GM23338 (cell line): ENCODE measurements at regions not wholly inside any gene's neighbourhood (a gene's known extent, or its start where the extent isn't known, plus 50 kb on each side); places are given as distances from the start of the nearest gene placed in this dataset.

Experiments used
- ATAC-seq: fragments of 200-7000 bp; cut with Tn5 transposase; 3 replicates; pipeline ENCODE4 v1.9.1; 2020
- DNase-seq: peaks from one replicate; pipeline ENCODE4 v3.0.0-alpha.2; 2015; ENCODE audit warnings: low spot score
- H2AFZ ChIP-seq: fragments of 200-600 bp; sonication (generic); 2 replicates; pipeline ENCODE4 v1.8.0; 2016; ENCODE audit warnings: antibody characterized with exemption, mild to moderate bottlenecking, moderate library complexity
- H3F3A ChIP-seq: fragments of 200-600 bp; sonication (generic); replicated peaks from 2 replicates; pipeline ENCODE4 v1.8.0; 2017; ENCODE audit warnings: antibody characterized with exemption, mixed run types, low read depth
- H3K27ac ChIP-seq: fragments of 200-600 bp; sonication (generic); 2 replicates; pipeline ENCODE4 v1.6.1; 2016; ENCODE audit warnings: low read depth
- H3K27me3 ChIP-seq: fragments of 200-600 bp; sonication (generic); 2 replicates; pipeline ENCODE4 v1.8.0; 2016; ENCODE audit warnings: mild to moderate bottlenecking, mixed run types, moderate library complexity; ENCODE audit not compliant: insufficient read depth
- H3K36me3 ChIP-seq: fragments of 200-600 bp; sonication (generic); 2 replicates; pipeline ENCODE4 v1.8.0; 2016; ENCODE audit warnings: mild to moderate bottlenecking; ENCODE audit not compliant: insufficient read depth
- H3K4me1 ChIP-seq: fragments of 200-600 bp; sonication (generic); 2 replicates; pipeline ENCODE4 v1.8.0; 2016; ENCODE audit warnings: mild to moderate bottlenecking, moderate library complexity; ENCODE audit not compliant: insufficient read depth
- H3K4me2 ChIP-seq: fragments of 200-600 bp; sonication (generic); 2 replicates; pipeline ENCODE4 v1.7.1; 2017; ENCODE audit warnings: mixed run types
- H3K4me3 ChIP-seq: fragments of 200-600 bp; sonication (generic); 2 replicates; pipeline ENCODE4 v1.6.1; 2016; ENCODE audit warnings: mixed run types
- H3K79me2 ChIP-seq: fragments of 200-600 bp; sonication (generic); replicated peaks from 2 replicates; pipeline ENCODE4 v1.8.0; 2017; ENCODE audit warnings: mild to moderate bottlenecking; ENCODE audit not compliant: insufficient read depth
- H3K9me2 ChIP-seq: fragments of 200-600 bp; sonication (generic); 2 replicates; pipeline ENCODE4 v1.8.0; 2017; ENCODE audit not compliant: insufficient read depth
- H4K20me1 ChIP-seq: fragments of 200-600 bp; sonication (generic); replicated peaks from 2 replicates; pipeline ENCODE4 v1.8.0; 2017; ENCODE audit warnings: mild to moderate bottlenecking; ENCODE audit not compliant: insufficient read depth
- H3K27ac Mint-ChIP-seq: 2 replicates; pipeline ENCODE4 v1.8.0; 2020; ENCODE audit warnings: inconsistent platforms, mild to moderate bottlenecking, moderate library complexity, mixed read lengths
- H3K27me3 Mint-ChIP-seq: 3 replicates; pipeline ENCODE4 v1.8.0; 2022; ENCODE audit warnings: low read depth, mild to moderate bottlenecking, moderate library complexity, mixed read lengths, inconsistent platforms; ENCODE audit not compliant: insufficient read depth, poor library complexity
- H3K36me3 Mint-ChIP-seq: 3 replicates; pipeline ENCODE4 v1.8.0; 2021; ENCODE audit warnings: low read depth, mild to moderate bottlenecking, inconsistent platforms, moderate library complexity, mixed read lengths
- H3K4me1 Mint-ChIP-seq: 3 replicates; pipeline ENCODE4 v1.8.0; 2020; ENCODE audit warnings: mild to moderate bottlenecking, inconsistent platforms, mixed read lengths
- H3K4me3 Mint-ChIP-seq: 3 replicates; pipeline ENCODE4 v1.8.0; 2021; ENCODE audit warnings: moderate library complexity, mild to moderate bottlenecking, inconsistent platforms, mixed read lengths
- H3K9me3 Mint-ChIP-seq: 3 replicates; pipeline ENCODE4 v1.8.0; 2020; ENCODE audit warnings: moderate library complexity, mild to moderate bottlenecking, inconsistent platforms, mixed read lengths
- CREB1 ChIP-seq: fragments of 250-450 bp; sonication (Bioruptor Pico); IDR thresholded peaks from 2 replicates; pipeline ENCODE4 v1.5.0; 2020; ENCODE audit warnings: low read depth, mild to moderate bottlenecking, moderate library complexity
- EZH2 ChIP-seq: fragments of 200-600 bp; sonication (generic); IDR thresholded peaks from one replicate; pipeline ENCODE4 v1.8.0; 2017; ENCODE audit warnings: antibody characterized with exemption, mild to moderate bottlenecking, low read depth; ENCODE audit not compliant: unreplicated experiment
- EZH2phosphoT487 ChIP-seq: fragments of 200-600 bp; sonication (generic); IDR thresholded peaks from one replicate; pipeline ENCODE4 v1.8.1; 2018; ENCODE audit warnings: antibody characterized with exemption; ENCODE audit not compliant: unreplicated experiment
- JUNB ChIP-seq: IDR thresholded peaks from one replicate; pipeline ENCODE4 v1.6.1; 2016; ENCODE audit warnings: antibody characterized with exemption; ENCODE audit not compliant: unreplicated experiment
- NANOG ChIP-seq: IDR thresholded peaks from 2 replicates; pipeline ENCODE4 v1.6.1; 2016; ENCODE audit warnings: antibody characterized with exemption, borderline replicate concordance
- POLR2AphosphoS5 ChIP-seq: IDR thresholded peaks from 2 replicates; pipeline ENCODE4 v1.6.1; 2016; ENCODE audit warnings: antibody characterized with exemption, low read depth
- STAT1 ChIP-seq: IDR thresholded peaks from one replicate; pipeline ENCODE4 v1.6.1; 2016; ENCODE audit warnings: antibody characterized with exemption; ENCODE audit not compliant: unreplicated experiment
- ZNF114 ChIP-seq: fragments of 250-450 bp; sonication (Bioruptor Pico); IDR thresholded peaks from 2 replicates; pipeline ENCODE4 v1.5.0; 2020; ENCODE audit warnings: mild to moderate bottlenecking, moderate library complexity
- ZNF331 ChIP-seq: fragments of 250-450 bp; sonication (Bioruptor Pico); IDR thresholded peaks from 2 replicates; pipeline ENCODE4 v1.5.0; 2020; ENCODE audit warnings: low read depth, mild to moderate bottlenecking, moderate library complexity
- ZNF462 ChIP-seq: fragments of 250-450 bp; sonication (Bioruptor Pico); IDR thresholded peaks from 2 replicates; pipeline ENCODE4 v1.5.0; 2020; ENCODE audit warnings: mild to moderate bottlenecking, moderate library complexity
- TF ChIP-seq, protein P1 (sequence below), 2 experiments: fragments of 200-600 bp in 1 of 2; sonication (generic) in 1 of 2; conservative IDR thresholded peaks; 2 replicates each; pipeline versions ENCODE4 v1.5.1 to v1.6.1; 2016 to 2017; ENCODE audit warnings: antibody characterized with exemption in 2 of 2, low read depth in 2 of 2, mild to moderate bottlenecking in 2 of 2, moderate library complexity in 1 of 2
- TF ChIP-seq, protein P2 (sequence below): IDR thresholded peaks from 2 replicates; pipeline ENCODE4 v1.6.1; 2016; ENCODE audit warnings: antibody characterized with exemption
- TF ChIP-seq, protein P3 (sequence below): IDR thresholded peaks from one replicate; pipeline ENCODE4 v1.6.1; 2018; ENCODE audit warnings: antibody characterized with exemption; ENCODE audit not compliant: unreplicated experiment

- H3K9me3 Mint-ChIP-seq = no peaks in the 10 kb centered on the region
- H4K20me1 ChIP-seq = no peaks in the 10 kb centered on the region
- H3K27ac Mint-ChIP-seq = peak overlapping the region; percentile 26; the same call in 1 of the 2 replicates
Observed at GRCh38 chr18:27540111-27540510, 355.0 kb upstream of the CHST9 start.

More at GRCh38 chr18:27540111-27540510, 355.0 kb upstream of the CHST9 start:
- ATAC-seq = peak; percentile 87
- H3K4me3 ChIP-seq = no peak overlapping the region
- H3F3A ChIP-seq = no peaks in the 10 kb centered on the region
- H3K36me3 ChIP-seq = no peaks in the 10 kb centered on the region
- TF ChIP-seq ZNF331 (CRISPR knock-in tag) (no peak), POLR2AphosphoS5 (no peak), ZNF462 (no peak), JUNB (no peak), NANOG (no peak), ZNF114 (CRISPR knock-in tag) (no peak), EZH2phosphoT487 (no peak), STAT1 (no peak), EZH2 (no peak), CREB1 (CRISPR knock-in tag) (no peak)
- TF ChIP-seq, protein P1, sequence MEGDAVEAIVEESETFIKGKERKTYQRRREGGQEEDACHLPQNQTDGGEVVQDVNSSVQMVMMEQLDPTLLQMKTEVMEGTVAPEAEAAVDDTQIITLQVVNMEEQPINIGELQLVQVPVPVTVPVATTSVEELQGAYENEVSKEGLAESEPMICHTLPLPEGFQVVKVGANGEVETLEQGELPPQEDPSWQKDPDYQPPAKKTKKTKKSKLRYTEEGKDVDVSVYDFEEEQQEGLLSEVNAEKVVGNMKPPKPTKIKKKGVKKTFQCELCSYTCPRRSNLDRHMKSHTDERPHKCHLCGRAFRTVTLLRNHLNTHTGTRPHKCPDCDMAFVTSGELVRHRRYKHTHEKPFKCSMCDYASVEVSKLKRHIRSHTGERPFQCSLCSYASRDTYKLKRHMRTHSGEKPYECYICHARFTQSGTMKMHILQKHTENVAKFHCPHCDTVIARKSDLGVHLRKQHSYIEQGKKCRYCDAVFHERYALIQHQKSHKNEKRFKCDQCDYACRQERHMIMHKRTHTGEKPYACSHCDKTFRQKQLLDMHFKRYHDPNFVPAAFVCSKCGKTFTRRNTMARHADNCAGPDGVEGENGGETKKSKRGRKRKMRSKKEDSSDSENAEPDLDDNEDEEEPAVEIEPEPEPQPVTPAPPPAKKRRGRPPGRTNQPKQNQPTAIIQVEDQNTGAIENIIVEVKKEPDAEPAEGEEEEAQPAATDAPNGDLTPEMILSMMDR (conservative IDR thresholded peaks at IDR 0.05; ENCODE audit: low read depth in 2 of 2) = no peak
- TF ChIP-seq, protein P2, sequence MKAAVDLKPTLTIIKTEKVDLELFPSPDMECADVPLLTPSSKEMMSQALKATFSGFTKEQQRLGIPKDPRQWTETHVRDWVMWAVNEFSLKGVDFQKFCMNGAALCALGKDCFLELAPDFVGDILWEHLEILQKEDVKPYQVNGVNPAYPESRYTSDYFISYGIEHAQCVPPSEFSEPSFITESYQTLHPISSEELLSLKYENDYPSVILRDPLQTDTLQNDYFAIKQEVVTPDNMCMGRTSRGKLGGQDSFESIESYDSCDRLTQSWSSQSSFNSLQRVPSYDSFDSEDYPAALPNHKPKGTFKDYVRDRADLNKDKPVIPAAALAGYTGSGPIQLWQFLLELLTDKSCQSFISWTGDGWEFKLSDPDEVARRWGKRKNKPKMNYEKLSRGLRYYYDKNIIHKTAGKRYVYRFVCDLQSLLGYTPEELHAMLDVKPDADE = no peak
- TF ChIP-seq, protein P3, sequence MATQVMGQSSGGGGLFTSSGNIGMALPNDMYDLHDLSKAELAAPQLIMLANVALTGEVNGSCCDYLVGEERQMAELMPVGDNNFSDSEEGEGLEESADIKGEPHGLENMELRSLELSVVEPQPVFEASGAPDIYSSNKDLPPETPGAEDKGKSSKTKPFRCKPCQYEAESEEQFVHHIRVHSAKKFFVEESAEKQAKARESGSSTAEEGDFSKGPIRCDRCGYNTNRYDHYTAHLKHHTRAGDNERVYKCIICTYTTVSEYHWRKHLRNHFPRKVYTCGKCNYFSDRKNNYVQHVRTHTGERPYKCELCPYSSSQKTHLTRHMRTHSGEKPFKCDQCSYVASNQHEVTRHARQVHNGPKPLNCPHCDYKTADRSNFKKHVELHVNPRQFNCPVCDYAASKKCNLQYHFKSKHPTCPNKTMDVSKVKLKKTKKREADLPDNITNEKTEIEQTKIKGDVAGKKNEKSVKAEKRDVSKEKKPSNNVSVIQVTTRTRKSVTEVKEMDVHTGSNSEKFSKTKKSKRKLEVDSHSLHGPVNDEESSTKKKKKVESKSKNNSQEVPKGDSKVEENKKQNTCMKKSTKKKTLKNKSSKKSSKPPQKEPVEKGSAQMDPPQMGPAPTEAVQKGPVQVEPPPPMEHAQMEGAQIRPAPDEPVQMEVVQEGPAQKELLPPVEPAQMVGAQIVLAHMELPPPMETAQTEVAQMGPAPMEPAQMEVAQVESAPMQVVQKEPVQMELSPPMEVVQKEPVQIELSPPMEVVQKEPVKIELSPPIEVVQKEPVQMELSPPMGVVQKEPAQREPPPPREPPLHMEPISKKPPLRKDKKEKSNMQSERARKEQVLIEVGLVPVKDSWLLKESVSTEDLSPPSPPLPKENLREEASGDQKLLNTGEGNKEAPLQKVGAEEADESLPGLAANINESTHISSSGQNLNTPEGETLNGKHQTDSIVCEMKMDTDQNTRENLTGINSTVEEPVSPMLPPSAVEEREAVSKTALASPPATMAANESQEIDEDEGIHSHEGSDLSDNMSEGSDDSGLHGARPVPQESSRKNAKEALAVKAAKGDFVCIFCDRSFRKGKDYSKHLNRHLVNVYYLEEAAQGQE = no peak
- no peaks in the 10 kb centered on the region for H3K27me3 ChIP-seq
- Mint-ChIP-seq H3K27me3 (no peaks in the 10 kb centered on the region), H3K4me1 (peaks cover 32% of the 10 kb centered on the region), H3K36me3 (no peaks in the 10 kb centered on the region), H3K4me3 (no peak overlapping the region)
- H3K9me2 ChIP-seq = no peaks in the 10 kb centered on the region
- no peak overlapping the region for H3K27ac ChIP-seq
- H3K4me2 ChIP-seq = no peak overlapping the region
- H3K4me1 ChIP-seq = peaks cover 34% of the 10 kb centered on the region
- H3K79me2 ChIP-seq = no peaks in the 10 kb centered on the region
- peak overlapping the region; percentile 25; the same call in 1 of the 2 replicates for H2AFZ ChIP-seq
- DNase-seq = peak; percentile 38
